Panc1 (cell line): ENCODE measurements at regions not wholly inside any gene's neighbourhood (a gene's known extent, or its start where the extent isn't known, plus 50 kb on each side); places are given as distances from the start of the nearest gene placed in this dataset.

Experiments used
- ATAC-seq: fragments of 200-7000 bp; cut with Tn5 transposase; 2 replicates; pipeline ENCODE4 v1.9.1; 2020; ENCODE audit warnings: mild to moderate bottlenecking, moderate library complexity
- BruUV-seq: library from RNA; stranded (reverse); fragments of 400-500 nt; replicated peaks from 2 replicates; lab custom pipeline; 2021; lab: Mats Ljungman, UMichigan
- CTCF ChIA-PET: fragments of 300-600 bp; sonication (Branson Sonifier 250); formaldehyde crosslinking; loops from one replicate; lab custom pipeline; 2022; ENCODE audit warnings: antibody characterized with exemption; lab: Charles Lee
- POLR2A ChIA-PET: fragments of 300-600 bp; sonication (Branson Sonifier 250); formaldehyde crosslinking; loops from one replicate; lab custom pipeline; 2022; ENCODE audit warnings: antibody characterized with exemption; lab: Charles Lee
- DNase-seq: peaks from one replicate; pipeline ENCODE4 v3.0.0-alpha.2; 2010; ENCODE audit warnings: low read depth, low spot score
- H3K27ac ChIP-seq: 2 replicates; pipeline ENCODE4 v1.5.1; 2011; ENCODE audit warnings: mild to moderate bottlenecking, low read length, inconsistent platforms
- H3K27me3 ChIP-seq: fragments of 200-500 bp; sonication (Bioruptor generic); 2 replicates; pipeline ENCODE4 v1.6.0; 2014; ENCODE audit warnings: low read length, inconsistent platforms; ENCODE audit not compliant: control insufficient read depth, insufficient read depth
- H3K36me3 ChIP-seq: fragments of 200-500 bp; sonication (Bioruptor generic); 2 replicates; pipeline ENCODE4 v1.5.1; 2014; ENCODE audit warnings: inconsistent platforms, mild to moderate bottlenecking, low read length, moderate library complexity; ENCODE audit not compliant: control insufficient read depth, insufficient read depth
- H3K4me1 ChIP-seq: 2 replicates; pipeline ENCODE4 v1.5.1; 2011; ENCODE audit warnings: inconsistent platforms, mild to moderate bottlenecking, low read length, moderate library complexity; ENCODE audit not compliant: control insufficient read depth, insufficient read depth
- H3K4me3 ChIP-seq, 2 experiments: 2 replicates each; pipeline ENCODE4 v1.5.1; 2011 to 2012; ENCODE audit warnings: low read depth in 2 of 2, low read length in 2 of 2, mild to moderate bottlenecking in 2 of 2, inconsistent platforms in 1 of 2, moderate library complexity in 1 of 2
- H3K9me3 ChIP-seq: fragments of 200-500 bp; sonication (Bioruptor generic); 2 replicates; pipeline ENCODE4 v1.5.1; 2014; ENCODE audit warnings: low read depth, mild to moderate bottlenecking, inconsistent platforms, low read length, moderate library complexity; ENCODE audit not compliant: control insufficient read depth, insufficient read depth
- CTCF ChIP-seq: fragments of 450-650 bp; IDR thresholded peaks from 2 replicates; pipeline ENCODE4 v1.5.1; 2017; ENCODE audit warnings: mild to moderate bottlenecking
- POLR2AphosphoS5 ChIP-seq: IDR thresholded peaks from 2 replicates; pipeline ENCODE4 v1.6.1; 2012; ENCODE audit warnings: mild to moderate bottlenecking, low read depth, low read length, moderate library complexity
- REST ChIP-seq, 2 experiments: IDR thresholded peaks; 2 replicates each; pipeline ENCODE4 v1.6.1; 2011 to 2012; ENCODE audit warnings: low read depth in 2 of 2, control low read depth in 1 of 2, low read length in 1 of 2, mild to moderate bottlenecking in 1 of 2, moderate library complexity in 1 of 2; ENCODE audit not compliant: insufficient read depth in 1 of 2
- SIN3A ChIP-seq: IDR thresholded peaks from 2 replicates; pipeline ENCODE4 v1.6.1; 2012; ENCODE audit warnings: low read depth, mild to moderate bottlenecking, low read length, moderate library complexity, borderline replicate concordance; ENCODE audit not compliant: insufficient read depth
- TCF7L2 ChIP-seq: IDR thresholded peaks from 2 replicates; pipeline ENCODE4 v1.6.1; 2011; ENCODE audit warnings: mild to moderate bottlenecking, low read depth, low read length, inconsistent platforms
- in situ Hi-C: cut with HindIII; loops from 2 replicates; pipeline ENCODE4 v1.10.0; 2016; ENCODE audit warnings: low sequenced_read_pairs, low pct_unique_long_range_greater_than_20kb
- intact Hi-C: fragments of 100-400 bp; cut with micrococcal nuclease; formaldehyde crosslinking; loops from one replicate; pipeline ENCODE4 v1.10.0; 2022; ENCODE audit not compliant: unreplicated experiment

- in situ Hi-C loops = no loop called here
- Histone ChIP-seq H3K9me3 (no peaks in the 10 kb centered on the region), H3K27ac (no peak overlapping the region), H3K4me1 (no peaks in the 10 kb centered on the region), H3K4me3 (no peak overlapping the region), H3K36me3 (no peaks in the 10 kb centered on the region), H3K27me3 (no peaks in the 10 kb centered on the region)
- ChIA-PET CTCF (no interaction called here), POLR2A (no interaction called here)
- DNase-seq (no peak), ATAC-seq (no peak)
- TF ChIP-seq CTCF = no peak
- no peak for TF ChIP-seq TCF7L2
- no peak for TF ChIP-seq POLR2AphosphoS5
- no peak for TF ChIP-seq SIN3A
- TF ChIP-seq REST (IDR thresholded peaks at IDR 0.05; ENCODE audit: insufficient read depth in 1 of 2, low read depth in 2 of 2, low read length in 1 of 2) = no peak
- no TSS peak for BruUV-seq
- intact Hi-C loops = no loop called here
Measured at GRCh38 chr17:14831491-14831890, 433.6 kb downstream of the PMP22 start.

- BruUV-seq = no TSS peak
- Histone ChIP-seq H3K27me3 (no peaks in the 10 kb centered on the region), H3K4me1 (no peaks in the 10 kb centered on the region), H3K27ac (no peak overlapping the region), H3K36me3 (no peaks in the 10 kb centered on the region), H3K4me3 (no peak overlapping the region), H3K9me3 (no peaks in the 10 kb centered on the region)
- DNase-seq (no peak), ATAC-seq (no peak)
- in situ Hi-C loops = no loop called here
- ChIA-PET CTCF (no interaction called here), POLR2A (no interaction called here)
- TF ChIP-seq TCF7L2 (no peak), SIN3A (no peak), REST (IDR thresholded peaks at IDR 0.05; ENCODE audit: insufficient read depth in 1 of 2, low read depth in 2 of 2, low read length in 1 of 2) (no peak), CTCF (no peak), POLR2AphosphoS5 (no peak)
- intact Hi-C loops = no loop called here
Measured at GRCh38 chr17:14827396-14827919, 437.7 kb downstream of the PMP22 start.
